Amniotic epithelial cell (primary cell): ENCODE measurements at regions not wholly inside any gene's neighbourhood (a gene's known extent, or its start where the extent isn't known, plus 50 kb on each side); places are given as distances from the start of the nearest gene placed in this dataset.

Experiments
- DNase-seq: peaks from one replicate; pipeline ENCODE4 v3.0.0-alpha.2; 2010; ENCODE audit warnings: low read depth

DNA sequence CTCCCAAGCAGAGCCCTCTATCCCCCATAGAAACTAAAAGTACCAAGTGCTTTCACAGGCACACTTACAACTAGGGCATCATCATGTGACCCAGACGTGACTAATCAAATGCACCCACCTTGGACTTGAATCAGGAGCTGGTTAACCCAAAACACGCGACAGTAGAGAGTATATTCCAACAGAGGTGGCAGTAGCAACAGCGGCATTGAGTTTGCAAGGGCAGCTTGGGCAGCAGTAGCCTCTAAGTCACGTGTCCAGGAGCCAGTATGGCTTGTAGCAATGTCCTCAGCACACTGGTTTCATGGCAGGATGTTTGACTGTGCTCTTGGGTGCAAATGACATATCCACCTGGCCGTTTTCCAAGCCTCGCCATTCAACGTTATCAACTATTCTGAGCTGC, 73.4 kb upstream of the DNAH5 start:
- DNase-seq: no peak

DNA sequence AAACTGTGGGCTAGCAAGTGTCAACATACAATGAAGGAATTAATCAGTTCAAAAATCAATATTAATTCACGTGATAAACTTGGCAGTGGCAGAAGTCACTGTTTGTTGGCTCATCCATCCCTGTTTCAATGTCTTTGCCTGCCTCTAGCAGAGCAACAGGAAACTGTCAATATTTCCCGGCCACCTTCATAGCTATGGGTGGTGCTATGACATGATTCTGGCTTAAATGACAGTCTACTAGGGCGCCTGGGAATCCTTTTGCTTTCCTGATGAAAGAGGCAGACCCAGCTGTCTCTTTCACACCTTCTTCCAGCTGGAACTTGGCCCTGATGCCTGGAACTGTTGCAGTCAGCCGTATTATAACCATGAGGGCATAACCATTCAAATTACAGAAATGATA, 72.1 kb upstream of the DNAH5 start:
- DNase-seq: no peak

DNA sequence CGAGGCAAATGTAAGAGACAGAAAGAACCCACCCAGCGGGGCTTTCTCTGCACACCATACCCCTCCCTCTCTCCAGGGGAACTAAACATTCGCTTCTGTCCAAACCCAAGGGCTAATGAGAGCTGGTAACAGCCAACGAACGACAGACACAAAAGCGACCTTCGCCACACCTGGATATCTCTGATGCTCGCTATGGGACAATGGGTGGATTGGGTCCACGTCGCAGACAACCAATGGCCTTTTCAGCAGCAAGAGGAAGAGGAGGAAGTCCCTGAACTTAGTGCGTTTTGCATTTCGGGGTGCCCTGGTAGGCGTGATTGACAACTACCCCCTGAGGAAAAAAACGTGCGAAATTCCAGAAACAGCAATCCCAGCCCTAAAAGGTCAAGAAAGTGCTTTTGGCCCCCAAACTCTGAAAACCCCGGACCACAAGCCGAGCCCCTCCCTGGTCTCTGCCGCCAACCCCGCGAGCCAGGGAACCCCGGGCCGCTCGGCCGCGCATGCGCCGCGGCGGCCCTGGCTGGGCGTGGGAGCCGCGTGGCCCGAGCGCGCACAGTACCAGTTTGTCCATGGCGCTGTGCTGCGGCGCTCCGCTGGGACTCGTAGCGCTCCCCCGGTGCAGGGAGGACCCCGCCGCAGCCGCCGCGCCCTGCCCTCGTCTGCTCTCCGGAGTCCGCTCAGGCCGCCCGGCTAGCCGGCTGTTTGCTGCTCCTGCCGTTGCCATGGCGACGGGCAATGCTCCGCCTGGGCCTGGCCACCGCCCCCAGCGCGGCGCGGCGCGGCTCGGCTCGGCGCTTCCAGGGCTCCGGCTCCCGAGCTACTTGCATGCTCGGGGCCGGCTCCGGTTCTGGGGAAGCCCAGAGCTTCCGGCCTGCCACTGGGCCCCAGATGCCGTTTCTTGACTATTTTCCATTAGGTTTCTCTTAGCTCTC, 66.9 kb upstream of the DNAH5 start:
- DNase-seq: peak; percentile 75

DNA sequence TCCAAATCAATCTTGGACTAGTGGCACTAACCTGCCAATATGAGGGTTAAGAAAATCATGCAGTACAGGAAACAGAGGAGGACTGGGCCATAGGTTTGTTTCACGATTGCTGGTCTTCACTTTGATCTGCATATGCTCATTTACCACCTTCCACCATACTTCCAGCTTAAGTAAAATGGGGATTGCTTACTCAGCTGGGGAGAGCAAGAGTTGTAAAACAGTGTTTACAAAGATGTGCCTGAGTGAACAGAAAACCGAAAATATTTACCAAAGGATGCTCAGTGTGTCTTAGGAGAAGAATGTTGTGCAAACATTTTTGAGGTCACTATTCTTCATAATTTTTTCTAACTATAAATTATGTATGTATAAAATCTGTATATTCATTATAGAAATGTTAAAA, 65.1 kb upstream of the DNAH5 start:
- DNase-seq: no peak

DNA sequence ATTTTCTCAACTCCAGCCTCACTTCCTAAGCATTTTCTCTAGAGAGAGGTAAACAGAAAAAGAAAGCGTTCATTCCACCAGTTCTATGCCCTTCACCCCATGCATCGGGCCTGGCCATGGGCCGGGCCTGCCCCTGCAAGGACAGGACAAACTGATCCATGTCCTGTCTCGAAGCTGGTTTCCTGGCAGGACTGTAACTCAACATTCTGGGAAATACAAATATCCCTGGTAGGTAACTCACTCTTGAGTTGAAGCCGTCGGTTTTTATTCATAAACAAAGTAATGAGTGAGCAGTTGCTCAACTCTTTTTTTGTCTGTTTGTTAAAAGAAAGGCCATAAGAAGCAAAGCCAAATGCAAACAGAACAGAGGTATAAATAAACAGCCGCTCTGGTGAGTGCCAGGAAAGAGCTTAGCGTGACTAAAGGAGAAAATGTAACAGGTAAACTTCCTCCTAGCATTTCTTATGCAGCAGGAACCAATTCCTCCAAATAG, 64.4 kb upstream of the DNAH5 start:
- peak; percentile 13 for DNase-seq

DNA sequence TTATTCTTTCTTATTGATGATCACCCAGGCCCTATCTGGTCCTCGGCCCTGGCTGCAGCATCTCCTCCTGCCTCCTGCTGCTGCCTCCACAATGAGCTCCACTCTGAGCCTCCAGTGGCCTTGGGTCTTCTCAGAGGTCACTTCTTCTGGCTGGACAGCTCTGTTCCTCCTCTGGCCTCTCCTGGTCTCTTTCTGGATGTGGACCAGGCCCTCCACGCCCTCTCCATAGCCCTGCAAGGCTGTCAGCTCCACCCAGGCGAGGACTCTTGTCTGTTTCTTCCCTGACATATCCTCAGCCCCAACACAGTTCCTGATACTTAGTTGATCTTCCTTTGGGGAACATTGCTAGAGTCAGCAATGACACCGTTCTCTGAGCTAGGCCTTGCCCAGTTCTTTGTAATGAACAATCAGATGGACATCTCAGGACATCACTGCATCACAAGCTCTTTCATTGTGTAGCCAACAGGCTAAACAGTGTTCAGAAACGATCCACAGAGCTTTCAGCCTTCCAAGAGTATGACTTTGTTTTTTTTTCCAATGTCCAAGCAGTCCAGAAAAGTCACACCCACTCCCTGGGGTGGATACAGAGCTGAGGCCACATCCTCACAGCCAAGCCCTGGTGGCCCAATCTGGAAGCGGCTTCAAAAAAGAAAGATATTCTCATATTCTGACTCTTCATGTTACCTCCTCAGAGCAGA, 62.5 kb upstream of the DNAH5 start:
- DNase-seq: no peak

DNA sequence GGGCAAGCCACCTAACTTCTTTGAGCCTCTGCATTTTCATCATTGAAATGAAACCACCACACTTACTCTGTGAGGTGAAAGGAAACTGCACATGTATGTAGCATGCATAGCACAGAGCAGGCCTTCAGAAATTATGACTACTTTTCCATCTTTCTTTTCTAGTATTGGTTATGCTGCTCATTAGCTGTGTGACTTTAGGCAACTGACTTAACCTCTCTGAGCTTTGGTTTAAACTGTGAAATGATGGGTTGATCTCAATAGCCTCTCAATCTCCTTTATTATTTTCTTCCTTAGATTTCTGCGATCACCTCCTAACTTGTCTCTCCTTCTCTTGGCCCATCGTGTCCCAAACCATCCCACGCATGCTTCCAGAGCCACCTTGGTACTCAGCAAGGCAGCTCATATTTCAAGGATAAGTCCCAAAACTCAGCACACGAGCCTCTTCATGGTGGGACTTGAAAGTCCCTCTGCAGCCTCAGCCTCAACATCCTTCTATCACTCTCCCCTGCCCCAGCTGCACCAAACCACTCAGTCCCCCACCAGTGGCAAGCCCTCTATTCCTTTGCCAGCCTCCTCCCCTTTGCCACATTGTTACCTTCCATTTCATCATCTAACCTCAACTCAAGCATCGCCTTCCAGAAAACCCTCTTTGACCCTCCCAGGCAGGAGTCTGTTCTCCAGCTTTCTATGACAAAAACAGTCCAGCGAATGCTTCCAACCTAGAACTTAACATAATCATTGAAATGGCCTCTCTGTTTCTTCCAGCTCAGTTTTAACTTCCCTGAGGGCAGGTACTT, 60.3 kb upstream of the DNAH5 start:
- no peak for DNase-seq

DNA sequence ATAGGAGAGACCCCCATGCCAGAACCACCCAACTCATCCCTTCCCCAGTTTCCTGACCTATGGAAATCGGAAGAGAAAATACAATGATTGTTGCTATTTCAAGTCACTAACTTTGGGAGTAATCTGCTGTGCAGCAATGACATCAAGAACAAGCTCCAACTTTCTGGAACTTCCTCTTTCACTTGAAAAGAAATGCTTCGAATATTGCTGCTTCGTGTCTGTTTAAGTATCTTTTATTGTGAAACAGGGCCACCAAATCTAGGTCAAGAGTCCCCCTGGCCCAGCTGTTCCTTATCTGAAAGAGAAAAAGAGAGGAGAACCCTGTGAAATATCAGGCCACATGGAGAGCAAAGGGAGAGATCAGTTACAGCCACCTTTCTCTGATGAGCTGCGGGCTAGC, 59.4 kb upstream of the DNAH5 start:
- DNase-seq: no peak

DNA sequence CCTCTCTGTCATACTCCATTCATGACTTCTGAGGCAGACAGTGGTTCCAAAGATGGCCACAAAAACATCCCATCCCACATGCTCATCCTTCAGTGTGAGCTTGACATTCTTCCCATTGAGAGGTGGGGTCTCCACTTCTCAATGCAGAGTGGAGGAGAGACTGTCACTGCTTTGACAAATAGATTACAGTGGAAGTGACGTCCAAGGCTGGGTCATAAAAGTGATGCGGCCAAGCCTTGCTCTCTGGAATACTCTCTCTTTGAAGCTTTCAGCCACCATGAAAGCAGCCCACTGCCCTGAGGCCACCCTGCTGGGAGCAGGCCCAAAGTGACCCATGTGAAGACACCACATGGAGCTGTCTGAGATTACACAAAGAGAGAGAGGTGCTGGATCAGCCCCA, 59.0 kb upstream of the DNAH5 start:
- no peak for DNase-seq

DNA sequence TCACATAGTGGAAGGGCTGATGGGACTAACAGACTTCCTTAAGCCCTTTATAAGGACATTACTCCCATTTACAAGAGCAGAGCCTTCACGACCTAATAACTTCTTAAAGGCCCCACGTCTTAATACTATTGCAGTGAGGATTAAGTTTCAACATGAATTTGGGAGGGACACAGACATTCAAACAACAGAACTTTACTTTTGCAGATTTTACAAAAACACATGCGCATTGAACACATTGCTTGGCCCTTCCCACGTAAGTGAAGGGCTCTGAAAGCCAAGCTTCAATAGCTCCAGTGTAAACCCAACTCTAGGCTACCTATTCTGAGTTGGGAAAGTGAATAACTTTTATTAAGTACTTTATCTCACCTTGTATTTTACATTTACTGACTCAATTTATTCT, 53.8 kb upstream of the DNAH5 start:
- no peak for DNase-seq

DNA sequence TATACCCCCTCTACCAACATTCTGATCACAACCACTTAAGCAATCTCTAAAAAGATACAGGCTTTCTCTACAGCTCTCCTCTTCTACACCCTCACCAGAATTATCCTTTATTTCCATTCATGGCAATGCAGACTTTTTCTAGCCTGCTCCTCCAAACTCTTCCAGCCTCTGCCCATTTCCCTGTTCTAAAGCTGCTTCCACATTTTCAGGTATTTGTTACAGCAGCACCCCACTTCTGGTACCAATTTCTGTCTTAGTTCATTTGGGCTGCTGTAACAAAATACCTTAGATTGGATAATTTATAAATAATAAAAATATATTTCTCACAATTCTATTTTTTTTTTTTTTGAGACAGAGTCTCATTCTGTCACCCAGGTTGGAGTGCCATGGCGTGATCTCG, 53.0 kb upstream of the DNAH5 start:
- DNase-seq: no peak

DNA sequence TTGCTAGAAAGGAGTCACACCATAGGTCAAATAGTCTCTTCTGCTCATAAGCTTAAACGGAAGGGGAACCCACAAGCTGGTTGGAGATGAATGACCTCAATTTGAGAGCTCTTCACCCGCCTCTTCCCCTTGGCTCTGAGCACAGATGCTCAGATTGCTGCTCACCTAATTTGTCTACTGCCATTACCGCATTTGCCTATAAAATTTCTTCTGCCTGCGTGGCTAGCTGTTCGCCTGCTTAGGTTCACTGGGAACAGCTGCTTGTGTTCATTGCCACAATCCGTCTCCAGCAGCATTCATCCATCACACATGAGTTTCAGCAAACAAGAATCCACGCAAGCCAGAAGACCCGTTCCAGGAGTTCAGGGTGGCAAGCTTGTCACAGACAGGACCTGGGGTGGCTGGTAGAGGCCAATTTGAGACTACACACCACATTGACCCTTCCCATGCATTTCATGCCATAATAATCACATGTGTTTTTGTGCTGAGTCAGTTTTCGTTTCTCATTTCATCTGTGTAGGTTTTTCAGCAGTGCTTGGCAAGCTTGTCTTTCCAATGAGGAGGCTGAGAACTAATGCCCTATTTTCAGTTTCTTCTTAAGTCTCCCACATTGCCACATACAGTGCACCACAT, 50.2 kb upstream of the DNAH5 start:
- no peak for DNase-seq
